ENCODE measurements at regions not wholly inside any gene's neighbourhood (a gene's known extent, or its start where the extent isn't known, plus 50 kb on each side); places are given as distances from the start of the nearest gene placed in this dataset.

DNA sequence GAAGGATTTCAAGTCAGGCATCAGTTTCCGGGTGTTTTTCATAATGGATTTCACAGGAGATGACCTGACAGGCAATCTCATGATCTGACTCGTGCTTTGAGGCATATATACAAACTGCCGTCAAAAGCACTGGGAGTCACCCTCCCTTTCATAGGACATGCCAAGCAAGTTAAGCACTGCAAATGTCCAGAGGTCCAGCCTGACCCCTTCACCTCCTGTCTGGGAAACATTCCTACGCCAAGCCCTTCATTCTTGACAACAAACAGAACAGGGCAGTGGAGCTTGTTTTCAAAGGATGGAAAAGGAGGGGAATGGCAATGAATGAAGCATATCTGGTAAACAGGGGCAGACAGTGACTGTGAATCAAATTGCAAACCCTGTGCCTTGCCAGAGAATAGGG lies 963.6 kb downstream of the BCL11A start:
- DNase-seq (ENCODE audit: low read depth) = no peak
- TF ChIP-seq CTCF (conservative IDR thresholded peaks at IDR 0.05; ENCODE audit: control insufficient read depth, insufficient read depth, low read depth, low read length) = no peak
- no peak overlapping the region for H3K4me3 ChIP-seq (ENCODE audit: control insufficient read depth, low read depth, low read length)

DNA sequence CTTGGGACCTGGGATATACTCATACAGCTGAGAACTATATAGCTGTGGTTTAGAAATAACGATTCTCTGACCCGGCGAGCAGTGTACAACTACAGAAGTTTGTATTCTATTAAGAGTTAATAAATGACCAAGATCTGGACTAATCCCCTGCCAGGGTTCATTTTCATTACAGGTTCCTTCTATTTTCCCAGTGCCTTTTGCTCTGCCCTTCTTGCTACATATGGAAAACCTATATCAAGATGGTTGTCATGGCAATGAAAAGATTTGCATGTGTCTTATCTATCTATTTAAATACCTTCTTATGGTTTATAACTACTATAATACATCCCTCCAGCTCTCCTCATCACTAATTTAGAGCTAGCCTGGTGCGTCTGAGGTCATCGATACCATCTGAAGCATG lies 965.2 kb downstream of the BCL11A start:
- TF ChIP-seq CTCF (conservative IDR thresholded peaks at IDR 0.05; ENCODE audit: control insufficient read depth, insufficient read depth, low read depth, low read length) = no peak
- H3K4me3 ChIP-seq (ENCODE audit: control insufficient read depth, low read depth, low read length) = no peak overlapping the region
- DNase-seq (ENCODE audit: low read depth) = no peak

- no peak overlapping the region for H3K4me3 ChIP-seq (ENCODE audit: control insufficient read depth, low read depth, low read length)
- no peak for TF ChIP-seq CTCF (conservative IDR thresholded peaks at IDR 0.05; ENCODE audit: control insufficient read depth, insufficient read depth, low read depth, low read length)
- DNase-seq (ENCODE audit: low read depth) = no peak
Observed at GRCh38 chr2:59586176-59586575, 967.3 kb downstream of the BCL11A start.

DNA sequence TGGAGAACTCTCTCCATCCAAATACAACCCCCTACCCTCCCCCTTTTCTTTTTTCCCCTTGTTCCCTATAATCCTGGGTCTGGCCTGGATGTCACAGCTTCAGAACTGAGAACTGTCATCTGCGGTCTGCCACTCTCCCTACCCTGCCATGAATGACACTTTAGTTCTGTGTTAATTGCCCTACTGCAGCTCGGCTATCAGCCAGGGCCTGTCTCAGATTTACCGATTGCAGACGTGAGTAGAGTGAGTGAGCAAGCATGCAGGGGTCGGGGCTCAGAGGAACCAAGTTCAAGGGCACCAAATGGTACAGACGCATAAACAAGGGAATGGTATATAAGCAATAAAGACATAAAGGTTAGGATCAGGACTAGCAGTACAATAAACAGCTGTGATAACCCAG lies 967.8 kb downstream of the BCL11A start:
- TF ChIP-seq CTCF (conservative IDR thresholded peaks at IDR 0.05; ENCODE audit: control insufficient read depth, insufficient read depth, low read depth, low read length) = no peak
- DNase-seq (ENCODE audit: low read depth) = no peak
- no peak overlapping the region for H3K4me3 ChIP-seq (ENCODE audit: control insufficient read depth, low read depth, low read length)

- no peak for TF ChIP-seq CTCF (conservative IDR thresholded peaks at IDR 0.05; ENCODE audit: control insufficient read depth, insufficient read depth, low read depth, low read length)
- no peak overlapping the region for H3K4me3 ChIP-seq (ENCODE audit: control insufficient read depth, low read depth, low read length)
- DNase-seq (ENCODE audit: low read depth) = no peak
Observed at GRCh38 chr2:59584958-59585357, 968.5 kb downstream of the BCL11A start.

GRCh38 chr2:59583173-59583765 lies 970.2 kb downstream of the BCL11A start:
- no peak for DNase-seq (ENCODE audit: low read depth)
- no peak for TF ChIP-seq CTCF (conservative IDR thresholded peaks at IDR 0.05; ENCODE audit: control insufficient read depth, insufficient read depth, low read depth, low read length)
- no peak overlapping the region for H3K4me3 ChIP-seq (ENCODE audit: control insufficient read depth, low read depth, low read length)

GRCh38 chr2:59578349-59578748 lies 975.1 kb downstream of the BCL11A start:
- no peak for TF ChIP-seq CTCF (conservative IDR thresholded peaks at IDR 0.05; ENCODE audit: control insufficient read depth, insufficient read depth, low read depth, low read length)

More at GRCh38 chr2:59578349-59578748, 975.1 kb downstream of the BCL11A start:
- no peak overlapping the region for H3K4me3 ChIP-seq (ENCODE audit: control insufficient read depth, low read depth, low read length)
- DNase-seq (ENCODE audit: low read depth) = no peak
